ENCODE measurements at regions not wholly inside any gene's neighbourhood (a gene's known extent, or its start where the extent isn't known, plus 50 kb on each side); places are given as distances from the start of the nearest gene placed in this dataset.
"Not testable (repeated sequence)": the region's sequence is repeated elsewhere in the genome, so short reads cannot be mapped to it uniquely, and the experiment has no call there.

DNA sequence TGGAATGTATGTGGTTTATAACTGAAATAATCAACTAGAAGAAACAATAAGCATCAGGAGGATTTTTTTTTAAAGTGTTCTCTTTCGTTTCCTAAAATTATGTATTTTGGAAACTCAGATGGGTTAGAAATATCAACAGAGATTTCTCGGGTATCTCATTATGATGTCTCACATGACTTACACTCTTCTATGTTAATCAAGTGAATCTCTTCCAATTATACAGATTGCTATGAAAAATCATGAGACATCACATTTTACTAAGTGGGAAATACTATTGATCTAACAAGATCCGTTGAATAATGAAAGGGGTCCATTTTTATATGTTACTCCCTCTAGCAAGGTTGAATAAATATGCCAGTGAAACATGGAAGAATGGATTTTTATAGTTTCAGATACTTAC lies 54.7 kb upstream of the NRIP1 start:
- no peak for DNase-seq (ENCODE audit: low read depth in 2 of 2)

DNA sequence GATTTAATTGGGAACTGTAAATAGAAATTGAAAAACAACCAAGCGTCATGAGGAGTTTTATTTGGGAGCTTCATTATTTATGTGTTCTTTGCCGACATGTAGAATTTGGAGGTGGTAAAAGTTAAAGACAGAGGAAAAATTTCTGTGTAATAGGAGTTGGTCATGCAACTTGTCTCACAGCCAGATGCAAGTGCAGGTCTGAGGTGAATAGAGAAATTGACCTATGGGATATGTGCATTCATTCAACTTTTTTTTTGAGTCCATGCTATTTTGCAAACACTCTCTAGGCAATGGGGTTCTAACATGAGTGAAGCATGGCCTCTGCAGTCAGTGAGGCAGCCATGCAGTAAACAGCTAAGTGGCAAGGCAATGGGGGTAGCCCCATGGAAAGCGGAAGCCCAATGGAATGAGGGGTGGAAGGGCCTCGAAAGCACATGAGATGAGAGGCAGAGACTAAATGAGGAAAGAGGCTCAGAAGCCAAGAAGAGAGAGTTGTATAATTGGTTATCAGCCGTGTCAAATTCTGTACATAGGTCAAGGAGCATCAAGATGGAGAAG lies 56.4 kb upstream of the NRIP1 start:
- no peak for DNase-seq (ENCODE audit: low read depth in 2 of 2)

DNA sequence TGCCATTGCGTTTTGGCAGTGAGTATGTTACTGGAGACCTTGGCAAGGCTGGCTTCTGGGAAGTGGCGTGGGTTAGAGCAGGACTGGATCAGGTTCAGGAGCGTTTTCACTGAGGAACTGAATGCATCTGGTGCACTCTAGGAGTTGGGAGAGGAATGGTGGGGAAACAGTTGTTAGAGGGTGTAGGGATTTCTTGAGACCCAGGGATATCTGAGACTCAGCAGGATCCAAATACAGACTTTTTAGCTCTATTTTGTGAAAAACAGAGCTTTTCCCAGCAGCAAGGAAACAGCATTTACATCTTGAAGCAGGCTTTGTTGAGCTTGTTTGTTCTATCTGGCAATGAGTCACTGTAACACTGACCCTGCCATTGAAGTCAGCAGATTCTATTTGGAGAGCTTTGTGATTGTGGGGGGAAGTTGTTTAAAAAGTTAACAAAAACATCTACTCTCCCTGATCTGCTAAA lies 56.9 kb upstream of the NRIP1 start:
- DNase-seq (ENCODE audit: low read depth in 2 of 2) = no peak

DNA sequence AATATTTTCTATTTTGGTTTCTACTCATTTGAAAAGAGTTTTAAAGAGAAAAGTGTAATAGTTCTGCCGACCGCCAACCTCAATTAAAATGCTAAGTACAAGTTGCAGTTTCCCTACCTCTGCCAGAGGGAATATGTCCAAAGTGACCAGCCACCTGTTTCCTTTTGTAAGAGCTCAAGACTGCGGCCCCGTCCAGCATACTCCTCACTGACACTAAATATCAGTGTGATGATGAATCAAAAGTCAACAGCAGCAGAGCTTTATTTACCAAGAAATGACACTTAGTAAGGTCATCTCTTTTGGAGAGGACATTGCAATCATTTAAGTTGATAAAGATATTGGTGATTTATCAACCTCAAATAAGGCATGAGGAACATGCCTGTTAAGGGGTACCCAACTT lies 57.4 kb upstream of the NRIP1 start:
- DNase-seq (ENCODE audit: low read depth in 2 of 2) = no peak

DNA sequence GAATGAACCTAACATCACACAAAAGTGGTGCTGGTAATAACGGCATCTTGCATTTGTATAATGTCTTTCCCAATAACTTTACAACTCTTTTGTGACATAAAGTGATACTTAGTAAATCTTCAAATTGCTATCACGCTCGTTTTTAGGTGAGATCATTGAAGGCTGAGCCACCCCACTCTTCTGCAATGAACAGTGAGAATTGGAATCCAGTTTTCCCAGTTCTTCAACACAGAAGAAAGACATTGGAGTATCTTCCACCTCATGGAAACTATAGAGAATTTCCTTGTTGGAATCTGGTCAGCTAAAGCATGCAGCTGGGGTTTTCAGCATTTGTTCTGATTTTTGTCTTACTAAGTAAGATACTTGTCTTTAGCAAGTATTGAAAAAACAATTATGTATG lies 59.9 kb upstream of the NRIP1 start:
- DNase-seq (ENCODE audit: low read depth in 2 of 2) = no peak

DNA sequence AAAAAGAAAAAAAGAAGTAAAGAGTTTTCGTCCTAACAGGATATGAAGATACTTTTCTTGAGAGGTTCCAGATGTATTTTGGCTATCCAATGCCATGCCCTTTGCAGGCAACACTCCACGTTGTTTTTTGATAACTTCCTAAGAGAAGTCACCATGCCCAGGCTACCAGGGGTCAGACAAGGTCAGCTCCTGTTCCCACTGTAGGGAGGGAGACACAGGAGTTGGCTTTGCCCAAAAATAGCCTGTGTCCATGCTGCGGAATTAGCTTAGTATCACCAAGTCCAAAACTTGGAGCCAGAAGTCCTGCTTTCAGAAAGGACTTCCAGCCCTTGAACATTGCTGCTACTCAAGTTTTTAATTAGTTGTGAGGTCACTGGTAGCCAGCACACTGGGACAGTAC lies 62.1 kb upstream of the NRIP1 start:
- no peak for DNase-seq (ENCODE audit: low read depth in 2 of 2)

DNA sequence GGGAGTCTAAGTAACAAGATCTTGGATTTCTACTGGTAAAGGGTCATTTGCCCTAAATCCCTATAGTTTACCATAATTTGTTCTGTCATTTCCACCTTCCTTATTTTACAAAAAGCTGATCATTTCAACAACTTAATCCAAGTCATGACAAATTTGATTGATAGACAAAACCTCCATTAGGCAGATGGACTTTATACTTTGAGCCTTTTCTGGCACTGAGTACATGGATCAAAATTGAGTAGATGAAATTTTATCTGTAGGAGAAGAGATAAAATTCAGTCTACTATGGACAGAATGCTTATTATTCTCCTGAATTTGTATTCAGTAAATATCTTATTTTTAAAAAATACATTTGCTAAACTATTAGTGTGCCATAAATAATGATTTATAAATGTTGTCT lies 62.6 kb upstream of the NRIP1 start:
- DNase-seq (ENCODE audit: low read depth in 2 of 2) = no peak

DNA sequence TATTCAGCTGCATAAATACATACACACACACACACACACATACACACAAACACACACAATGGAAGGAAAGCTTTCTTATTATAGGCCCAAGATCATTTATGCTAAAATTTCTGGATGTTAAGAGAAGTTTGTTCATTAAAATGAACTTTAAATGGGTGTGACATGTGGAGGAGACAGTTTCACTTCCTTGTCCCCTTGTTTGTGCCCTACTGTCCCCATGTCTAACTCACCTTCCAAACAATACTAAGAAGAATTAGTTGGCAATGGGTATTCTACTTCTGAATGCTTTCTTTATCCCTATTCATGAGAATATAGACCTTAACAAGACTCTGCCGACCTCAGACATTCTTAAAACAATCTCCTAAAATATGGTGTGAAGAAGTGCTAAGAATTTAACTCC lies 63.5 kb upstream of the NRIP1 start:
- no peak for DNase-seq (ENCODE audit: low read depth in 2 of 2)

DNA sequence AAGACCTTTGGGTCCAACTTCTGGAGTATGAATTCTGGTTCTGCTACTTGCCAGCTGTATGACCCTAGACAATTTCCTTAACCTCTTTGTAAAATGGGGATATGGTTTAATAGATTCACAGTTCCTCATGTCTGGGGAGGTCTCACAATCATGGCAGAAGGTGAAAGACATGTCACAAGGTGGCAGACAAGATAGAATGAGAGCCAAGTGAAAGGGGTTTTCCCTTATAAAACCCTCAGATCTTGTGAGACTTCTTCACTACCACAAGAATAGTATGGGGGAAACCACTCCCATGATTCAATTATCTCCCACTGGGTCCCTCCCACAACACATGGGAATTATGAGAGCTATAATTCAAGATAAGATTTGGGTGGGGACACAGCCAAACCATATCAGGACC lies 63.9 kb upstream of the NRIP1 start:
- DNase-seq (ENCODE audit: low read depth in 2 of 2) = not testable (repeated sequence)

DNA sequence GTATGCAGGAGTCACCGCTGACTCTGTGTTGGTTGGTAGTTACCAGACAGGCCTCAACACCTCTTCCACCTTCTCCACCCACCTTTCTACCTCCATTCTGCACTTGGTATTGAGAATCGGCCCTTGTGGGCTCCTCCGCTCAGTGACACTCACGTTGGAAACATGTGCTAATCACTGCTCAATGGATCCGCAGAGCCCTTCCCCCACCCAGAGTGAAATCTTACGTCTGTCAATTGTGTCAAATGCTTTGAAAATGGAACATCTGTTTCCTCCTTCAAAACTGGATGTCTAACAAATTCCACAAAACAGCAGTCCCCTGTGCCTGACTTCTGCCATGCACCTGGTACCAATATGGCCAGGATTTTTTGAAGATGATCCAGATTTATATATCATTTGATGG lies 65.5 kb upstream of the NRIP1 start:
- DNase-seq (ENCODE audit: low read depth in 2 of 2) = no peak

DNA sequence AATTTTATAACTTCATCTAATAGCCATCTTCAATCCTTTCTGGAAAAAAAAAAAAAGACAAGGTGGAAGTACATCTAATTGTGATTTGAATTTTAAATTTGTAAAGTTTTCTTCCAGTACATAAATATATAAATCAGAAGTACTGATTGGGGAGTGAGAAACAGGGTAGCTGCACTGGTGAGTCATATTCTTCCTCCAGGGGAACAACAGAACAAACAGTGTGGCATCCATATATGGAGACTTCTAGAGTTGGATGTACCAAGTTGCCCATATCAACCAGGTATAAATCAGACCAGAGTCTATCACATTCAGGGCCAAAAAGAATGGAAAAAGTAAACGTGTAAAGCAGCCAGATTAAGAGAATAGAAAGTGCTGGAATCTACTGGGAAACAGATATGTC lies 66.0 kb upstream of the NRIP1 start:
- no peak for DNase-seq (ENCODE audit: low read depth in 2 of 2)

DNA sequence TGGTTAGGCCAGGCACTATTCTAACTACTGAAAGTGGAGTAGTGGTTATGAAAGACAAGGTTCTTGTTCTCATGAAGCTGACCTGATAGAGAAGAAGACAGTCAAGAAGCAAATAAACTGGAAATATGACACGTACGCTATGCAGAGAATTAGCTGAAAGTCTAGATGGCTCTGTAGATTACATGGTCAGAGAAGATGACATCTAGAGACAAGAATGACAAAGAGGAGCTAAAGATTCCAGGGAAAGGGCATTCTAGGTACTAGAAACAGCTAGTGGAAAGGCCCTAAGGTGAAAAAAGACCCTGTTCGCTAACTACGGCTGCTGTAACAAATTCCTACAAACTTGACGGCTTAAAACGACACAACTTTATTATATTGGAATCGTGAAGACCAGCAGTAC lies 68.0 kb upstream of the NRIP1 start:
- no peak for DNase-seq (ENCODE audit: low read depth in 2 of 2)

DNA sequence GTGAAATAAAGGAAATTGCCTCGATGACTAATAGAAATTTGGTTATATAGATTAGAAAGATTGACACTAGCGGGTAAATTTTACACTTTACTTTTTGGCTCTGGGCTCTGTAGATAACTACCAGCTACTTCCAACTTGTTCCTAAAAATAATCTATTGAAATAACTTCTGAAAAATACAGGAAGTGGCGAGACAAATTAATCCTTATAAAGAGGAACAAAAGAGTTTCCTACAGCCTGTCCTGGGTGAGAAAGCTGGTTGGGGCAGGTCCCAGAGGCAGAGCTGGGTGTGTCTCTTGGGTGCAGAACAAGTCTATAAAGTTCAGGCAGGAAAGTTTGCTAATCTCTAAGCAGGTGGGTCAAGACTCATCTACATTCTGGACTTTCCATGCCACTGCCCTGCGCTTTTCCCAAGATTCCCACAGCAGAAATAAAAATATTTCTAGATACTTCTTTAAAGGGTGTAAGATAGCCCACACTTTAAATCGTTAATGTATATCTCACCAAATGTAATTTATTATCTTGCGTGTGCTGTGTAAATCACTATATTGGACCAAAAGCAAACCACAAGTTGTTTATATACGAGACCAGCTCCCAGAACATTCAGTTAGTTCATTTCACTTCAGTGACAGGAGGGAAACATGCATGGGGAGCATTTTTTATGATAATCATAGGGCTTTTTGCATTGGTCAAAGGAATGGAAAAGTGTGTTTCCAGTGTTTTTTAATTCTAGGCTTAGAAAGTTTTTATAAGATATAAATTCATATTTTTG lies 70.1 kb upstream of the NRIP1 start:
- DNase-seq (ENCODE audit: low read depth in 2 of 2) = no peak

DNA sequence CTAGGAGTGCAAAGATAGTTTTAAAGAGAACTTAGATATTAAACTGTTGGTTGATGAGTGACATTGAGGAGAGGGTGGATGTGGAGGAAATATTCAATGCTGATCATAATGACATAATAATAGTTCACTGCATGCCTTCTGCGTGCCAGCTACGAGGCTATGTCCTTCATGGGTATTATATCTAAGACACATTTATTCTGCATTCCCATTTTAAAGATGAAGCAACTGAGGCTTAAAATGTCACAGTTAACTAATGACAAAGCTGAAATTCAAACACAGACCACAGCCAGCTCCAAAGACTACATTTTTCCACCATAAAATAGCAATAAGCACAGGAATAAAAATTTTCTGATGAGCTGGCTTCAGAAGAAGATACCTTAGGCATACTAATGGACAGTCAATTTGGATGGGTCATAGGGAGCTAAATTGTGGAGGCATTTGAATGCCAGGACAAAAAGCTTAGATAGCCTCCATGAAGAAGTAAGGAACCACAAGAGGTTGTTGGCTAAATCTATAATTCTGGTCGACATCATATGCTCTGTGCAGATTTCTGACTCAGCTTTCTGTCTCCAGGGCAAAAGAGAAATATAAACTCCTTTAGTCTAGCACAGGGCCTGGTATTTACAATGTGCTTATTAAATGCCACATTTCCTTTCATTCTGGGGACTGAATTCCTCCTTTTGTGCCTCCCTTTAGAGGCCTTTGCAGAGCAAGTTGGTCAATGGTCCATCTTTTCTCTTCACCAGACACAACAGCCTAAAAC lies 71.2 kb upstream of the NRIP1 start:
- no peak for DNase-seq (ENCODE audit: low read depth in 2 of 2)

DNA sequence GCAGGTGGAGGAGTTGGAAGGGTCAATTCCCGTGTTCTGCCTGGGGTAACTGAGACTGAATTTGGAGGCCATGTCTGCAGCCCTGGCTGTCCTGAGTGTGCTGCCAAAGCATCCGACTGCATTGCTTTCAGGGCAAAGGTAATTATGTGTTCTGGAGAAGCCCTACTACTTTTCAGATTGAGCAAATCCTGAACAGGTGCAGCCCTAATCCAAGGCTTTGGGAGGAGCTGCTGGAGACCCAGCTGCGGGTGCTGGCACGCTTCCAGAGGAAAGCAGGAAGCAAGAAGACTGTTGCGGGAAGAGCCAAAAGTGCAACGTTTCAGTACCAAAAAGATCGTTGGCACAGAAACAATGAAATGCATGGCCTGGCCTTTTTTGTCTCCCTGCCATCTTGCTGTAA lies 73.7 kb upstream of the NRIP1 start:
- DNase-seq (ENCODE audit: low read depth in 2 of 2) = no peak

DNA sequence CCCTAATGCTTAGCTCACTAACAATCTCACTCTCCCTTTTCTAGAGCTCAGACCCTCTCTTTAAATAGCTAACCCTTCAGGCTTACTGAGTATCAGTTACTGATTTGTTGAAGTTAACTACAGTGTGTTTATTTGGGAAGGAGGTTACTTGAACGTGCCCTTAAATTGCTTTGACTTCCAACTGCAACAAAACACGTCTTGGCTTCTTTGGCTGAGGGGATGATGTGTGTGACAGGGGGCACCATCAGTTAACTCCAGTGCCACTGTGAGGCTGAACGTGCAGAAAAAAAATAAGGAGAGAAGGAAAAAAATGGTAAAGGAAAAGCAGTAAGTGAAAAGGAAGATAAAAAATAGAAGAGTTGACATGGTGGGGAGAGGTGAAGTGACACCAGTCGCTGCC lies 75.1 kb upstream of the NRIP1 start:
- no peak for DNase-seq (ENCODE audit: low read depth in 2 of 2)

DNA sequence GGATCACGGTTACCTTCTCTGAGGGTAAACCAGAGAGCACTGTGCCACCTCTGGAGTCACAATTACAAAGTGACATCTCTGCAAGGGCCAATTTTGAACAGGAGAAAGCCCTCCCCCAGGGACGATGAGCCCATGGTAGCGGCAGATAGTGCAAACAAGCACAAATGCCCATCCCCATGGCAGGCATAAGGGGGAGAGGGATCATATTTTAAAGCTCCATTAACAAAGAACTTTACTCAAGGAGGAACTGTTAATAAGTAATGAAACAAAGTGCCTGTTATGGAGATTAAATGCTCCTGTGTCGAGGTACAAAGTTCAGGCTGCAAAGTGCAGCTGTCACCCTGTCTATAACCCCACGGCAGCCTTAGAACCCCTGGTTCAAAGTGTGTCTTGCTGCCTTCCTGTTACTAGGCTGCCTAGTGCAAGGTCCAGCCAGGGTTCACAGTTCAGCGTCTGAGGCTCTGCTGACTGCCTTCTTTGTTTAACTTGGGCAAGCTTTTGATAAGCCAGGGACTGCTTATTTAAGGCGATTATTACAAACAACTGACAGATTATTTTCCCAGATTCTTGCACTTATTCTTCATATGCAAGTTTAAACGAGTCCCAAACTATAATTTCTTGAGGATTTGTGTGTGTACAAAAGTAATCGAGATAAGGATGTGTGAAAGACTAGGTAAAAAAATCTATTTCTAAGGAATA lies 75.7 kb upstream of the NRIP1 start:
- no peak for DNase-seq (ENCODE audit: low read depth in 2 of 2)

DNA sequence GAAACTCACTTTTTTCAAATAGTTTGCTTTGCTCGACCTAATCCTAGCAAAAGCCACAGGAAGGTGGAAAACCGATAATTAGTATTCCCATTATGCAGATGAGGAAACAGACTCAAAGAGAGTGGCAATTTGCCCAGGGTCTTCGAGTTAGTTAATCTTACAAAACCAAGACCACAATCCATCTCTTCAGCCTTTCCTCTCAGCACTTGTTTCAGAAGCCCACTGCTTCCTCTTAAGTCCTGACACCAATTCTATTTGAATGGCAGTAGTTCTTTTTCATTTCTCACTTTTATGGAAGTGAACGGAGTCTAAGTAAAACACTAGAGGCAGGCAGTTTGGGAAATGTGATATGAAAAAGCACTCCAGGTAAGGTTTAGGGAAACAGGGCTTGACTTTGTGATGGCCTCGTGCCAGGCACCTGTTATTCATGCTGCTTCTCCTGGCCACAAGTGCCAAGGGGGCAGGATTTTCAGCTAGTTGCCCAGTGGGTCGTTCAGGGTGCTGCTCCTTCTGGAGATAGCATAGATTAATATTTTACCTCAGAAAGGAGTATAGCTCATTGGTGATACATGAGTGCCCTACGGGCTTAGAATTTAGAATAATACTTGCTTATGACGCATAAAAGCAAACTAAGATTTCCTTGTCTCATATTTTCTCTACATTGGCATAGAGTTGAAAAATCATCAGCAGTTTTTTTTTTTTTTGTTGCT lies 76.6 kb upstream of the NRIP1 start:
- no peak for DNase-seq (ENCODE audit: low read depth in 2 of 2)

DNA sequence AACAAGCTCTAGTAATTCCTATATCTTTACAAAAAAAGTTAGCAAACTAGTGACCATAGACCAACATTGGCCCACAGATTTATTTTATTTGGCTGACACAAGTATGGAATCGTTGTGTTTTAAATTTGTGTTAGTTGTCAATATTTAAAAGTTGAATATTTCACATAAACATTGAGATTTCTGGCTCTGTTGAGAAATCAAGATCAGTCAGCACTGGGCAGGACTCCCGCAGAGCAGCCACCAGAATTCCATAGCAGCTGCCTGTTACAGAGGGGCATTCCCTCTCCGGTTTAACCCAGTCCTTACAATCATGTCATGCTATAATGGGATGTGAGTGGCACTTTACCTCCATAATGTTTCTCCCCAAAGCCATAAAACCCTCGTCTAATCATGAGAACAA lies 79.2 kb upstream of the NRIP1 start:
- DNase-seq (ENCODE audit: low read depth in 2 of 2) = no peak

DNA sequence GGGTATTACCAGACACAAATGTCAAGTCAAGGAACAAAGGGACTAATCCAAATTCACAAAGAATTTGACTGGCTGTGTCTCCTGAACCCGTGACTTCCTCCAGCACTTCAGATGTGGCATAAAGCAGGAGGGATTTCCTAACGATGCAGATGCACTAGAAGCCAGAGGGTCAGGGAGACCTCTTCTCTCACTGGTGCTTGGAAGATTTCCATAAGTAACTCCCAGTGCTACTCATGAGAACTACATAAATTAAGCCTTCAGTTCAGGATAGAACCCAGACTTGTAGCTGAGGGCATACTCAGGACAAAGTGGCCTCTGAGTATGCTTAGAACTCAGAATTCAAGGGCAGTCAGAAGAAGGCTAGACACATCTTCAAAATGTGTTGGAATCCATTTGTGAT lies 83.6 kb upstream of the NRIP1 start:
- DNase-seq (ENCODE audit: low read depth in 2 of 2) = no peak

DNA sequence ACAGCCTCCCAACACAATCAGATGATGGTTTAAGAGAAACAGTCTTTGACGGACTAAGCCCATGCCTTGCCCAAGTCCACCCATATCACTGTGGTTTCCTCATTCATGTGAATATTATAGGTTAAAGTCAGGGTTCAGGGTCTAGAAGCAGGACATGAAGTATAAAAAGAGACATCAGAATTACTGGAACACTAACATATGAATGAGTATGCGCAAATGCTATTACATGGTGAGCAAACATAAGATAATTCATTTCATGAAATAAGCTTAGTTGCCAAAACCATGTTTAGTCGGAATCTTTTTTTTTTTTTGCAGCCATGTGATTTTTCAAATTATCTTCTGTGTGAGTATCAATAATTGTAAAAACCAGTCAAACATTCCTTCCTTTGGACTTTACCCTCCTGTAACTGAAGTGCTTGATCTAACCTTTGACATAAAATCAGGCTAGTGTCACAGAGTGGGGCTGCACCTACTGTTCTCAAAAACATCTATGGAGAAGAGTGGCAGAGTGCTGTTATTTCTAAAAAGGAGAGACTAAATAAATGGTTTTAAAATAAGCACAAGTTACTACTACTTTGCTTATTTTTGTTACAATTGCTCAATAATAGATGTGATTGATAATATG lies 84.9 kb upstream of the NRIP1 start:
- DNase-seq (ENCODE audit: low read depth in 2 of 2) = no peak

All from stimulated activated CD8-positive, alpha-beta memory T cell treated with anti-CD3 and anti-CD28 coated beads, Interleukin-15, amount 100 ng/mL, for 48 hours (primary cell).